ENCODE measurements at regions not wholly inside any gene's neighbourhood (a gene's known extent, or its start where the extent isn't known, plus 50 kb on each side); places are given as distances from the start of the nearest gene placed in this dataset.

DNA sequence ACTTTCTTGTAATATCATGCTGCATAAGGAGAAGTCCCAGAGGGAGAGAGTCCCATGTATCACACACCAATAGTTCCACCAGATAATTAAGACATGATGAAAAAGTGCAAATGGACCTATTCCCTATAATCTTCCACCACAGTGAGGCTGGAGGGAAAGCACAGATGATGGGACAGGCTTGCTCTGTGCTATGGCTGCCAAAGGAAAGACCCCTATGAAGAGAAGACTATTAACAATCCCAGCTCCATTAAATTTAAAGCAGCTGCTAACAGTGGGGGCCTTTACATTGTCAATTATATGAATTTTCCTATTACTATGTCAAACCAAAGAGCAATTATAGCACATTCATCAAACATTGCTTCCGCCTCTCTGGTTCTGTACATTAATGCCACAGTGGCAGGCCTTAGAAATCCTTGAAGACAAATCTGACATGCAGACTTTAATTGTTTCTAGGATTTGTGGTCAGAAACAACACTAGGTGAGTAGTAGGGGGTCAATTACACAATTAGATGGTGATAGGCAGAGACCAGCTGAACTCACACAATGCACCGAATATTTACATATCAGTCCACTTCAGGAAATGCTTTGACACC, 551.3 kb downstream of the TLE1 start:
- intact Hi-C loops (cut with micrococcal nuclease; ENCODE audit: unreplicated experiment) (no loop called here), in situ Hi-C loops (cut with HindIII; ENCODE audit: extremely low pct_ligation_motif_present, low pct_unique_long_range_greater_than_20kb) (no loop called here)
- H2AFZ ChIP-seq (ENCODE audit: low read length) = no peak overlapping the region
- H3K79me2 ChIP-seq (ENCODE audit: insufficient read depth, low read length) = no peaks in the 10 kb centered on the region
- TF ChIP-seq THAP9 (CRISPR knock-in tag; IDR thresholded peaks at IDR 0.05; ENCODE audit: borderline replicate concordance) (no peak), POLR2AphosphoS2 (IDR thresholded peaks at IDR 0.05; ENCODE audit: low read depth, low read length) (no peak), ZNF883 (CRISPR knock-in tag; IDR thresholded peaks at IDR 0.05; ENCODE audit: not compliant biosample characterization) (no peak), ZNF550 (CRISPR knock-in tag; IDR thresholded peaks at IDR 0.05; ENCODE audit: borderline replicate concordance) (no peak), ZNF552 (CRISPR knock-in tag; IDR thresholded peaks at IDR 0.05; ENCODE audit: borderline replicate concordance) (no peak), ZNF850 (CRISPR knock-in tag; conservative IDR thresholded peaks at IDR 0.05) (no peak), REL (CRISPR knock-in tag; conservative IDR thresholded peaks at IDR 0.05) (no peak), ZGPAT (CRISPR knock-in tag; IDR thresholded peaks at IDR 0.05) (no peak), GMEB1 (CRISPR knock-in tag; IDR thresholded peaks at IDR 0.05; ENCODE audit: borderline replicate concordance) (no peak), PRMT3 (CRISPR knock-in tag; IDR thresholded peaks at IDR 0.05; ENCODE audit: borderline replicate concordance, low read depth) (no peak), PHF5A (CRISPR knock-in tag; IDR thresholded peaks at IDR 0.05; ENCODE audit: low read depth, unreplicated experiment) (no peak), JUN (CRISPR knock-in tag; IDR thresholded peaks at IDR 0.05) (no peak)
- no peak overlapping the region for H3K9ac ChIP-seq (ENCODE audit: insufficient read depth, low read depth, low read length)
- H3K4me2 ChIP-seq (ENCODE audit: low read depth, low read length) = no peak overlapping the region
- CTCF ChIA-PET (ENCODE audit: low intra/inter-chr PET ratio, low total read pairs) = no interaction called here
- no peaks in the 10 kb centered on the region for H3K4me1 ChIP-seq (ENCODE audit: insufficient read depth, low read length)
- H3K36me3 ChIP-seq (replicated peaks in 1 of 2; ENCODE audit: control insufficient read depth in 1 of 2, insufficient read depth in 2 of 2, low read length in 2 of 2) = no peaks in the 10 kb centered on the region
- no TSS peak for BruUV-seq (replicated peaks)
- POLR2A ChIA-PET = no interaction called here
- no peaks in the 10 kb centered on the region for H3K9me3 ChIP-seq (ENCODE audit: low read length)
- ATAC-seq = no peak
- H4K20me1 ChIP-seq (ENCODE audit: insufficient read depth, low read length) = no peaks in the 10 kb centered on the region
- no peak for FAIRE-seq
- no peak for DNase-seq (ENCODE audit: low spot score)
- no peak overlapping the region for H3K27ac ChIP-seq (ENCODE audit: extremely low read length, insufficient read depth, low read length)
- WGBS (ENCODE audit: low lambda C conversion rate) = 48% methylated on average over 2 of the region's 2 CpGs
- no peak overlapping the region for H3K4me3 ChIP-seq (replicated peaks in 1 of 3; ENCODE audit: insufficient read depth in 1 of 3, low read depth in 2 of 3, low read length in 3 of 3)
- H3K27me3 ChIP-seq (ENCODE audit: control insufficient read depth in 1 of 2, insufficient read depth in 2 of 2, low read length in 2 of 2) = no peaks in the 10 kb centered on the region
